Fibroblast of pulmonary artery (primary cell): ENCODE measurements at regions not wholly inside any gene's neighbourhood (a gene's known extent, or its start where the extent isn't known, plus 50 kb on each side); places are given as distances from the start of the nearest gene placed in this dataset.

Source experiments
- DNase-seq: peaks from one replicate; pipeline ENCODE4 v3.0.0-alpha.2; 2010; ENCODE audit warnings: low read depth
- H3K4me3 ChIP-seq: replicated peaks from 2 replicates; pipeline ENCODE4 v1.5.1; 2011; ENCODE audit warnings: low read depth, mild to moderate bottlenecking, control low read depth, low read length, moderate library complexity
- TF ChIP-seq, protein P1 (sequence below): IDR thresholded peaks from 2 replicates; pipeline ENCODE4 v1.5.1; 2011; ENCODE audit warnings: mild to moderate bottlenecking, control low read depth, low read length, inconsistent platforms; ENCODE audit errors: missing control alignments

DNA sequence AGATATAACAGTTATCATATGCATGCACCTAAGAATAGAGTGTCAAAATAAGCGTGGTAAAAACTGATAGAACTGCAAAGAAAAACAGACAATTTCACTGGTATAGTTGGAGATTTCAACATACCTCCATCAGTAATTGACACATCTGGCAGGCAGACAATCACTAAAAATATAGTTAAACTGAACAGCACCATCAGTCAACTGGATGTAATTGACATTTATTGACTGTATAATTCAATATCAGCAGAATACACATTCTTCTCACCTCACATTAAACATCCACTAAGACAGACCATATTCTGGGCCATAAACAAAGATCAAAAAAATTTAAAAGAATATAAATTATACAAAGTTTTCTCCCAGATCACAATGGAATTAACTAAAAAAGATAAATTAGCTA, 378.5 kb upstream of the RGPD4 start:
- no peak overlapping the region for H3K4me3 ChIP-seq
- no peak for DNase-seq
- TF ChIP-seq, protein P1, sequence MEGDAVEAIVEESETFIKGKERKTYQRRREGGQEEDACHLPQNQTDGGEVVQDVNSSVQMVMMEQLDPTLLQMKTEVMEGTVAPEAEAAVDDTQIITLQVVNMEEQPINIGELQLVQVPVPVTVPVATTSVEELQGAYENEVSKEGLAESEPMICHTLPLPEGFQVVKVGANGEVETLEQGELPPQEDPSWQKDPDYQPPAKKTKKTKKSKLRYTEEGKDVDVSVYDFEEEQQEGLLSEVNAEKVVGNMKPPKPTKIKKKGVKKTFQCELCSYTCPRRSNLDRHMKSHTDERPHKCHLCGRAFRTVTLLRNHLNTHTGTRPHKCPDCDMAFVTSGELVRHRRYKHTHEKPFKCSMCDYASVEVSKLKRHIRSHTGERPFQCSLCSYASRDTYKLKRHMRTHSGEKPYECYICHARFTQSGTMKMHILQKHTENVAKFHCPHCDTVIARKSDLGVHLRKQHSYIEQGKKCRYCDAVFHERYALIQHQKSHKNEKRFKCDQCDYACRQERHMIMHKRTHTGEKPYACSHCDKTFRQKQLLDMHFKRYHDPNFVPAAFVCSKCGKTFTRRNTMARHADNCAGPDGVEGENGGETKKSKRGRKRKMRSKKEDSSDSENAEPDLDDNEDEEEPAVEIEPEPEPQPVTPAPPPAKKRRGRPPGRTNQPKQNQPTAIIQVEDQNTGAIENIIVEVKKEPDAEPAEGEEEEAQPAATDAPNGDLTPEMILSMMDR: no peak

DNA sequence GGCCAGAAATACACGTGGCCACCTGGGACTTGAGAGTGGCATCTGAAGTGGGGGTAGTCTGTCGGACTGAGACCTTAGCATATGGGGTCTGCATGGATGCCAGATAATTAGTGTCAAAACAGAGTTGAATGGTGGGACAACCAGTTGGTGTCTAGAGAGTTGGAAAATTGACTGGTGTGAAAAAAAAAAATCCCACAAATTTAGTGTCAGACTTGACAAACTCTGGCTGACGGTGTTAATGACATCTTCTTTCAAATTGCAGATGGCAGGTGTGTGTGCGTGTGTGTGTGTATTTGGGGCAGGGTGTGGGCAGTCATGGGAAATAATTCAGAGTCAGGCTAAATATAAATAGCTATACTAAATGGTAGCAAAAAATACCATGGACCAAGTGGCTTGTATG, 365.4 kb upstream of the RGPD4 start:
- TF ChIP-seq, protein P1: no peak
- DNase-seq: no peak
- H3K4me3 ChIP-seq: no peak overlapping the region

GRCh38 chr2:107462181-107462580, 364.5 kb upstream of the RGPD4 start:
- TF ChIP-seq, protein P1: no peak
- no peak overlapping the region for H3K4me3 ChIP-seq
- DNase-seq: no peak

GRCh38 chr2:107466241-107466640, 360.5 kb upstream of the RGPD4 start:
- DNase-seq: no peak

GRCh38 chr2:107466984-107467773, 359.5 kb upstream of the RGPD4 start:
- no peak for DNase-seq
- H3K4me3 ChIP-seq: no peak overlapping the region
- TF ChIP-seq, protein P1: no peak

More at GRCh38 chr2:107466241-107466640, 360.5 kb upstream of the RGPD4 start:
- TF ChIP-seq, protein P1: no peak
- no peak overlapping the region for H3K4me3 ChIP-seq

DNA sequence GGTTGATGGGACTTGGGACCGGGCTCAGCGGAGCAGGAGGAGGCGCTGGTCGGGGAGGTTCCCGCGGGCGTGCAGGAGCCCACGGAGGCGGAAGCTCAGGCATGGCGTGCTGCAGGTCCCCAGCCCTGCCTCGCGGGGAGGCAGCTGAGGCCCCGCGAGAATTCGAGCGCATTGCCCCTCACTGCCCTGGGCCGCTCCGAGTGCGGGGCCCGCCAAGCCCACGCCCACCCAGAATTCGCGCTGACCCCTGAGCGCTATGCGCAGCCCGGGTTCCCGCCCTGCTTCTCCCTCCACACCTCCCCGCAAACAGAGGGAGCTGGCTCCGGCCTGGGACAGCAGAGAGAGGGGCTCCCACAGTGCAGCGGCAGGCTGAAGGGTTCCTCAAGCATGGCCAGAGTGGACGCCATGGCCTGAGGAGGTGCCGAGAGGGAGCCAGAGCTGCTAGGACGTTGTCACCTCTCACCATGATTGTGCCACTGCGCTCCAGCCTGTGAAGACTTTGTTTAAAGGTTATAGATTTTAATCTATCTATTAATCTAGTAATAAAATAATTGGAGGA, 357.2 kb upstream of the RGPD4 start:
- no peak for DNase-seq

More for the DNA sequence above, 357.2 kb upstream of the RGPD4 start:
- TF ChIP-seq, protein P1: no peak
- H3K4me3 ChIP-seq: no peak overlapping the region
